ENCODE measurements at regions not wholly inside any gene's neighbourhood (a gene's known extent, or its start where the extent isn't known, plus 50 kb on each side); places are given as distances from the start of the nearest gene placed in this dataset.

GRCh38 chr4:163623787-163624186, 129.3 kb downstream of the TMA16 start:
- DNase-seq, result no peak

GRCh38 chr4:163624727-163625126, 130.2 kb downstream of the TMA16 start:
- no peak for DNase-seq

- DNase-seq, result no peak
These were observed 136.8 kb downstream of the TMA16 start for GRCh38 chr4:163631288-163631687.

GRCh38 chr4:163638909-163639308, 144.4 kb downstream of the TMA16 start:
- no peak for DNase-seq

GRCh38 chr4:163649557-163650091, 155.1 kb downstream of the TMA16 start:
- DNase-seq, result no peak

GRCh38 chr4:163651761-163652160, 157.3 kb downstream of the TMA16 start:
- no peak for DNase-seq

- no peak for DNase-seq
These were observed 160.1 kb downstream of the TMA16 start for GRCh38 chr4:163654621-163655020.

GRCh38 chr4:163660636-163661035, 166.1 kb downstream of the TMA16 start:
- no peak for DNase-seq

- no peak for DNase-seq
These were observed 168.3 kb downstream of the TMA16 start for GRCh38 chr4:163662768-163663167.

GRCh38 chr4:163663454-163664225, 169.2 kb downstream of the TMA16 start:
- no peak for DNase-seq

- DNase-seq, result no peak
These were observed 170.6 kb downstream of the TMA16 start for GRCh38 chr4:163665101-163665500.

GRCh38 chr4:163665521-163666331, 171.2 kb downstream of the TMA16 start:
- DNase-seq, result no peak

GRCh38 chr4:163666332-163666873, 171.9 kb downstream of the TMA16 start:
- no peak for DNase-seq

- DNase-seq, result no peak
These were observed 178.3 kb downstream of the TMA16 start for GRCh38 chr4:163672751-163673150.

- DNase-seq, result no peak
These were observed 179.6 kb downstream of the TMA16 start for GRCh38 chr4:163673848-163674697.

GRCh38 chr4:163679189-163679588, 184.7 kb downstream of the TMA16 start:
- no peak for DNase-seq

- no peak for DNase-seq
These were observed 186.1 kb downstream of the TMA16 start for GRCh38 chr4:163680386-163681098.

- no peak for DNase-seq
These were observed 186.8 kb downstream of the TMA16 start for GRCh38 chr4:163681208-163681821.

- no peak for DNase-seq
These were observed 194.4 kb downstream of the TMA16 start for GRCh38 chr4:163688856-163689255.

- DNase-seq, result no peak
These were observed 198.7 kb downstream of the TMA16 start for GRCh38 chr4:163693211-163693610.

GRCh38 chr4:163693776-163694175, 199.3 kb downstream of the TMA16 start:
- DNase-seq, result no peak

GRCh38 chr4:163694385-163694784, 199.9 kb downstream of the TMA16 start:
- DNase-seq, result no peak

All from stimulated activated CD4-positive, alpha-beta T cell treated with anti-CD3 and anti-CD28 coated beads, Interleukin-4, amount 100 ng/mL, for 4 hours (primary cell).